HepG2 (cell line): ENCODE measurements at regions not wholly inside any gene's neighbourhood (a gene's known extent, or its start where the extent isn't known, plus 50 kb on each side); places are given as distances from the start of the nearest gene placed in this dataset.

Source experiments
- ATAC-seq: fragments of 200-7000 bp; cut with Tn5 transposase; 3 replicates; pipeline ENCODE4 v1.9.1; 2020; ENCODE audit warnings: mild to moderate bottlenecking, moderate library complexity
- BruUV-seq: library from RNA; stranded (reverse); fragments of 400-500 nt; replicated peaks from 2 replicates; lab custom pipeline; 2021; lab: Mats Ljungman, UMichigan
- CTCF ChIA-PET: fragments of 300-600 bp; formaldehyde crosslinking; extraction: SDS; loops from one replicate; lab custom pipeline; 2021; ENCODE audit warnings: low total read pairs, inconsistent platforms, low intra/inter-chr PET ratio; lab: Yijun Ruan, JAX
- POLR2A ChIA-PET: fragments of 350-600 bp; sonication (Branson Sonifier 250); formaldehyde crosslinking; loops from one replicate; lab custom pipeline; 2020; ENCODE audit warnings: antibody characterized with exemption, inconsistent platforms; lab: Yijun Ruan, JAX
- DNase-seq: peaks from one replicate; pipeline ENCODE4 v3.0.0-alpha.2; 2015; ENCODE audit warnings: low spot score
- FAIRE-seq: peaks from 3 replicates; lab custom pipeline; 2011; peaks lifted over from hg19 to GRCh38; lab: Jason Lieb, UNC
- H2AFZ ChIP-seq: one replicate; pipeline ENCODE4 v1.6.1; 2011; ENCODE audit warnings: low read length, inconsistent platforms
- H3K27ac ChIP-seq: fragments of 300-600 bp; 3 replicates; pipeline ENCODE4 v1.8.0; 2011; ENCODE audit warnings: mixed run types, mild to moderate bottlenecking, mixed read lengths, low read length, inconsistent platforms; ENCODE audit not compliant: insufficient read depth; ENCODE audit errors: extremely low read length
- H3K27me3 ChIP-seq, 2 experiments: fragments of 200-600 bp in 1 of 2; 2 replicates in 1 of 2; 3 replicates in 1 of 2; pipeline versions ENCODE4 v1.6.0 to v1.8.0; 2011; ENCODE audit warnings: low read length in 2 of 2, mild to moderate bottlenecking in 2 of 2, moderate library complexity in 2 of 2, inconsistent platforms in 1 of 2; ENCODE audit not compliant: insufficient read depth in 2 of 2, control insufficient read depth in 1 of 2
- H3K36me3 ChIP-seq, 2 experiments: fragments of 200-600 bp in 1 of 2; replicated peaks in 1 of 2; 2 replicates in 1 of 2; 3 replicates in 1 of 2; pipeline versions ENCODE4 v1.5.1 to v1.8.0; 2011; ENCODE audit warnings: low read length in 2 of 2, inconsistent platforms in 1 of 2; ENCODE audit not compliant: insufficient read depth in 2 of 2, control insufficient read depth in 1 of 2
- H3K4me1 ChIP-seq: 2 replicates; pipeline ENCODE4 v1.5.1; 2012; ENCODE audit warnings: low read length, inconsistent platforms; ENCODE audit not compliant: insufficient read depth
- H3K4me2 ChIP-seq: 2 replicates; pipeline ENCODE4 v1.6.0; 2011; ENCODE audit warnings: low read depth, low read length, inconsistent platforms
- H3K4me3 ChIP-seq, 3 experiments: fragments of 200-600 bp in 1 of 3; sonication (generic), shearing (Covaris generic) in 1 of 3; replicated peaks in 1 of 3; 2 replicates each; pipeline ENCODE4 v1.5.1; 2011 to 2016; ENCODE audit warnings: low read length in 3 of 3, inconsistent platforms in 2 of 3, low read depth in 2 of 3, mild to moderate bottlenecking in 2 of 3, control low read depth in 1 of 3, mixed read lengths in 1 of 3; ENCODE audit not compliant: insufficient read depth in 1 of 3
- H3K79me2 ChIP-seq: one replicate; pipeline ENCODE4 v1.6.1; 2011; ENCODE audit warnings: low read length, inconsistent platforms; ENCODE audit not compliant: insufficient read depth
- H3K9ac ChIP-seq: 2 replicates; pipeline ENCODE4 v1.6.0; 2011; ENCODE audit warnings: mild to moderate bottlenecking, low read depth, low read length, inconsistent platforms; ENCODE audit not compliant: insufficient read depth
- H3K9me3 ChIP-seq: 2 replicates; pipeline ENCODE4 v1.5.1; 2012; ENCODE audit warnings: mild to moderate bottlenecking, low read length
- H4K20me1 ChIP-seq: 2 replicates; pipeline ENCODE4 v1.6.0; 2011; ENCODE audit warnings: inconsistent platforms, mild to moderate bottlenecking, low read length, moderate library complexity; ENCODE audit not compliant: insufficient read depth
- RFX3 ChIP-seq: IDR thresholded peaks from 2 replicates; pipeline ENCODE4 v1.6.1; 2016; ENCODE audit warnings: missing biosample characterization, missing genetic modification reagents
- TOPORS ChIP-seq: sonication (generic); formaldehyde crosslinking; IDR thresholded peaks from 2 replicates; pipeline ENCODE4 v1.8.0; 2023; ENCODE audit warnings: mild to moderate bottlenecking, missing genetic modification reagents
- ZBTB7A ChIP-seq: sonication (generic); formaldehyde crosslinking; IDR thresholded peaks from 2 replicates; pipeline ENCODE4 v1.8.0; 2022; ENCODE audit warnings: mild to moderate bottlenecking, missing genetic modification reagents
- ZNF224 ChIP-seq: sonication (generic); formaldehyde crosslinking; IDR thresholded peaks from 2 replicates; pipeline ENCODE4 v1.5.0; 2020; ENCODE audit warnings: mild to moderate bottlenecking, missing genetic modification reagents
- ZNF749 ChIP-seq: sonication (generic); formaldehyde crosslinking; IDR thresholded peaks from 2 replicates; pipeline ENCODE4 v1.8.0; 2022; ENCODE audit warnings: mild to moderate bottlenecking, missing genetic modification reagents, moderate library complexity, borderline replicate concordance
- WGBS: methylation state at CpG from one replicate; pipeline ENCODE4 v1.1.6; 2017; ENCODE audit warnings: low lambda C conversion rate; 5-methylcytosine and 5-hydroxymethylcytosine counted together
- in situ Hi-C: cut with HindIII; loops from 2 replicates; pipeline ENCODE4 v1.10.0; 2017; ENCODE audit warnings: low pct_unique_long_range_greater_than_20kb; ENCODE audit not compliant: extremely low pct_ligation_motif_present
- intact Hi-C: fragments of 100-400 bp; cut with micrococcal nuclease; formaldehyde crosslinking; loops from one replicate; pipeline ENCODE4 v1.10.0; 2022; ENCODE audit not compliant: unreplicated experiment
- TF ChIP-seq, protein P1 (sequence below): sonication (generic); formaldehyde crosslinking; IDR thresholded peaks from 2 replicates; pipeline ENCODE4 v1.4.0; 2020; ENCODE audit warnings: missing genetic modification reagents, mild to moderate bottlenecking, borderline replicate concordance

- no peaks in the 10 kb centered on the region for H4K20me1 ChIP-seq
- H3K36me3 ChIP-seq, result no peaks in the 10 kb centered on the region
- no peaks in the 10 kb centered on the region for H3K4me1 ChIP-seq
- intact Hi-C loops (no loop called here), in situ Hi-C loops (no loop called here)
- WGBS, result 3% methylated on average over 6 of the region's 6 CpGs
- H3K27me3 ChIP-seq, result peaks cover 0 to 8% of the 10 kb centered on the region in 2 experiments; a peak in 1 of 5 replicates
- H3K9me3 ChIP-seq, result no peaks in the 10 kb centered on the region
- POLR2A ChIA-PET, result no interaction called here
- no peak overlapping the region for H3K9ac ChIP-seq
- CTCF ChIA-PET, result no interaction called here
- H3K4me3 ChIP-seq, result no peak overlapping the region
- no peak for DNase-seq
- no peak overlapping the region for H3K4me2 ChIP-seq
- no peak for FAIRE-seq
- no peak overlapping the region for H3K27ac ChIP-seq
- H2AFZ ChIP-seq, result no peak overlapping the region
- no TSS peak for BruUV-seq
- no peaks in the 10 kb centered on the region for H3K79me2 ChIP-seq
- ATAC-seq, result no peak
- TF ChIP-seq TOPORS (no peak), ZBTB7A (no peak), RFX3 (CRISPR knock-in tag) (no peak), ZNF224 (CRISPR knock-in tag) (no peak), ZNF749 (CRISPR knock-in tag) (no peak)
- TF ChIP-seq, protein P1, sequence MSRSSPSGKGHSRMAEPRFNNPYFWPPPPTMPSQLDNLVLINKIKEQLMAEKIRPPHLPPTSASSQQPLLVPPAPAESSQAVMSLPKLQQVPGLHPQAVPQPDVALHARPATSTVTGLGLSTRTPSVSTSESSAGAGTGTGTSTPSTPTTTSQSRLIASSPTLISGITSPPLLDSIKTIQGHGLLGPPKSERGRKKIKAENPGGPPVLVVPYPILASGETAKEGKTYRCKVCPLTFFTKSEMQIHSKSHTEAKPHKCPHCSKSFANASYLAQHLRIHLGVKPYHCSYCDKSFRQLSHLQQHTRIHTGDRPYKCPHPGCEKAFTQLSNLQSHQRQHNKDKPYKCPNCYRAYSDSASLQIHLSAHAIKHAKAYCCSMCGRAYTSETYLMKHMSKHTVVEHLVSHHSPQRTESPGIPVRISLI (CRISPR knock-in tag), result no peak
- TF ChIP-seq, all 625 proteins: peak for 0
Observed at GRCh38 chr5:74205767-74206578, 434.6 kb downstream of the ENC1 start.
